HG03045 (cell line): ENCODE measurements at regions not wholly inside any gene's neighbourhood (a gene's known extent, or its start where the extent isn't known, plus 50 kb on each side); places are given as distances from the start of the nearest gene placed in this dataset.
"Not testable (repeated sequence)": the region's sequence is repeated elsewhere in the genome, so short reads cannot be mapped to it uniquely, and the experiment has no call there.

ENCODE experiments used
- ATAC-seq: cut with Tn5 transposase; IDR thresholded peaks from one replicate; pipeline ENCODE4 v1.9.1; 2021; ENCODE audit warnings: mild to moderate bottlenecking, moderate library complexity; ENCODE audit not compliant: unreplicated experiment

GRCh38 chrX:54615109-54615508 is 85.1 kb downstream of the GNL3L start:
- no peak for ATAC-seq

- ATAC-seq = no peak
Measured at GRCh38 chrX:54633641-54634040, 103.6 kb downstream of the GNL3L start.

- ATAC-seq = no peak
Measured at GRCh38 chrX:54639018-54639345, 109.0 kb downstream of the GNL3L start.

GRCh38 chrX:54639346-54640102 is 109.5 kb downstream of the GNL3L start:
- ATAC-seq = peak; percentile 95

- ATAC-seq = no peak
Measured at GRCh38 chrX:54640103-54640690, 110.2 kb downstream of the GNL3L start.

- no peak for ATAC-seq
Measured at GRCh38 chrX:54640736-54641135, 110.7 kb downstream of the GNL3L start.

GRCh38 chrX:54641530-54641929 is 111.5 kb downstream of the GNL3L start:
- no peak for ATAC-seq

- not testable (repeated sequence) for ATAC-seq
Measured at GRCh38 chrX:54647607-54648006, 117.6 kb downstream of the GNL3L start.

- no peak for ATAC-seq
Measured at GRCh38 chrX:54659547-54659946, 129.5 kb downstream of the GNL3L start.

GRCh38 chrX:54675762-54676161 is 122.3 kb downstream of the ITIH6 start:
- ATAC-seq = no peak

GRCh38 chrX:54695231-54695630 is 102.8 kb downstream of the ITIH6 start:
- no peak for ATAC-seq

GRCh38 chrX:54695816-54696487 is 102.1 kb downstream of the ITIH6 start:
- peak; percentile 86 for ATAC-seq
